Left lobe of liver (tissue), 2 donors: ENCODE measurements at regions not wholly inside any gene's neighbourhood (a gene's known extent, or its start where the extent isn't known, plus 50 kb on each side); places are given as distances from the start of the nearest gene placed in this dataset.
"Not testable (repeated sequence)": the region's sequence is repeated elsewhere in the genome, so short reads cannot be mapped to it uniquely, and the experiment has no call there.

Source experiments
- ATAC-seq: fragments of 200-7000 bp; cut with Tn5 transposase; one replicate; pipeline ENCODE4 v1.9.1; 2020; ENCODE audit warnings: mild to moderate bottlenecking, moderate library complexity
- DNase-seq: peaks from one replicate; pipeline ENCODE4 v3.0.0-alpha.2; 2020; ENCODE audit warnings: low spot score
- donor health status: DM: no; HTN: no; CAD: no; lungs with moderate emphysema.
- donor health status: DM: no; HTN: yes; CAD: no.

DNA sequence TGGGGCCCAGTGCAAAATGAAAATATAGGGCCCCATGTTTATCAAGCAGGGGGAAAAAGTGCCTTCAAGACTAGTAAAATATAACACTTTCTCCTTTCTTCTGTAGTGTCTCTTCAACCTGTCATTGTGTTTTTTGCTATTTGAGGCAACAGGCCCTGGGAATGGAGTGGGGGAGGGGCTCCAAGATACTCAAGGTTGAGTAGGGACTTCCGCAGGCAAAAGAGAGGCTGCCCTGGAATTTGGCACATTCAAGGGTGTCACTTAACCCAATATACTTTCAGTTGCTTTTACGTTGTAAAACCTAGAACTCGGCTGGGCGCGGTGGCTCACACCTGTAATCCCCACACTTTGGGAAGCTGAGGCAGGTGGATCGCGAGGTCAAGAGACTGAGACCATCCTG lies 154.9 kb downstream of the ALDH8A1 start:
- no peak for DNase-seq
- ATAC-seq: no peak

- DNase-seq, ATAC-seq: not testable (repeated sequence)
Observed at GRCh38 chr6:134791243-134791843, 158.6 kb downstream of the ALDH8A1 start.

DNA sequence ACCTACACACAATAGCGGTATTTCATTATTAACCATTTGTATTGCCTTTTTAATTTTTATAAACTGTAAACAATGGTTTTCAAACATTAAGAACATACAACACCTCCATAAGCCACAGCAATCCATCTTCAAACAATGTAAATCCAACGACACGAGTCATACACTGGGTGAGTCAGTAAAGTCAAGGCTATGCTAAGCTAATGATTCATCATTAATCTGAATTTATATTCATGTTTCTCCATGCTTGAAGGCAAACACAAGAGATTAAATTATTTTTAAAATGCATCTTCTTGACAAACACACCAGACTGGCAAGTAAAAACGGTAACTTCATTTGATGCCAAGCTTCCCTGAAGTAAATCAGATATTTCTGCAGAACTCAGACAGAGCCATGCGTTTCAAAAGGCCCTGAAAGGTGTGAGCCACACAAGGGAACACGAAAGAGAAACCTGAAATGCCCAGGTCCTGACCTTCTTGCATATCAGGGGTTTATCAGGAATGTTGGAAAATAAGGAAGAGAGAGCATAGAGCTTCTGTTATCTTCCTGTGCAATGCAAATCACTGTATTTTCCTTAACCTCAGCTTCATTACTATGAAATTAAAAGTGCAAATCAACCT lies 162.5 kb downstream of the ALDH8A1 start:
- DNase-seq (no peak), ATAC-seq (no peak)

GRCh38 chr6:134784336-134784735 lies 165.6 kb downstream of the ALDH8A1 start:
- DNase-seq (no peak), ATAC-seq (no peak)

DNA sequence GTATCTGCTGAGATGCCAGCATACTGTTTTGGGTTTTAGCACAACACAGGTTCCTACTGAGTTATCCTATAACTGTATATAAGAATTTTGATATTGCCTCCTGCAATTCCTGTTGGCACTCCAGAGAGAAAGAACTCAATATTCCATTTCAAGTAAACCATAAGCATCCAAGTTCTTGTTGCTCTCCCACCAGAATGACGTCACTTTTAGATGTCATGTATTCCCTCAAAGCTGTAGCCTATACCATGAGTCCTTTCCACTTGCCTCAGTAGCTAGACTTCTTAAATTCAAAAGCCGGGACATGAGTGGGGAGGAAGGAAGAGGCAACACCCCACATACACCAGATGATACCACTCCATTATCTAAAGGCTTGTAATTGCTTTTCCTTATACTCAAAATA lies 171.5 kb downstream of the ALDH8A1 start:
- no peak for ATAC-seq
- DNase-seq: no peak

DNA sequence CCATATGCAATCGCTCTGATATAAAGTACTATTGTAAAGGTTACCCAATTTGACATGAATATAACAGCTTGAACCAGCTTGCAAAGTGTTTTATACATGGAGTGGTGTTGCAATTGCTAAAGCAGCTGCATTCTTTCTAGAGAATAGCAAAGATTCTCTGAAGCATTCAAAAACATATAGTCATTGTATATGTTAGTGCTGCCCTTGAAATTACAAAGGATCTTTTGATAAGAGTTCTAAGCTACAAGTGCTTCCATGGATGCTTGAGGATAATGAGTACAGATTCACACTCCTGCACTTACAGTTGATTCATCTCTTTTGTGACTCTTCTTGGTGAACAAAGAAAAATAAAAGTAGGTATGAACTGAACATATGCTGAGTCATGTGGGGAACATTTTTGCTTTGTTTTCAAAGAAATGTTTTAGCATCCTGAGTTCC lies 175.7 kb downstream of the ALDH8A1 start:
- DNase-seq (no peak), ATAC-seq (no peak)

- no peak for ATAC-seq
Observed at GRCh38 chr6:134772671-134773360, 177.1 kb downstream of the ALDH8A1 start.

DNA sequence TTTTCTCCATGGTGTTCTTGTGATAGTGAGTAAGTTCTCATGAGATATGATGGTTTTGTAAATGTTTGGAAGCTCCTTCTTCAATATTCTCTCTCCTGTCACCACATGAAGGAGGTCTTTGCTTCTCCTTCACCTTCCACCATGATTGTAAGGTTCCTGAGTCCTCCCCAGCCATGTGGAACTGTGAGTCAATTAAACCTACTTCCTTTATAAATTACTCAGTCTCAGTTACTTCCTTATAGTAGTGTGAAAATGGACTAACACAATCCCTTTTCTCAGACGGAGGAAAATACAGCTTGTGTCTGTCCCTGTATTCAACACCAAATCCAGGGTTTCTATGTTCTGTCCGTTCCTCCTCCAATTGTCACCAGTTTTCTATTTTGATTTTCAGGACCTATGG lies 181.0 kb downstream of the ALDH8A1 start:
- ATAC-seq: no peak
- DNase-seq: no peak

More at GRCh38 chr6:134772671-134773360, 177.1 kb downstream of the ALDH8A1 start:
- no peak for DNase-seq

DNA sequence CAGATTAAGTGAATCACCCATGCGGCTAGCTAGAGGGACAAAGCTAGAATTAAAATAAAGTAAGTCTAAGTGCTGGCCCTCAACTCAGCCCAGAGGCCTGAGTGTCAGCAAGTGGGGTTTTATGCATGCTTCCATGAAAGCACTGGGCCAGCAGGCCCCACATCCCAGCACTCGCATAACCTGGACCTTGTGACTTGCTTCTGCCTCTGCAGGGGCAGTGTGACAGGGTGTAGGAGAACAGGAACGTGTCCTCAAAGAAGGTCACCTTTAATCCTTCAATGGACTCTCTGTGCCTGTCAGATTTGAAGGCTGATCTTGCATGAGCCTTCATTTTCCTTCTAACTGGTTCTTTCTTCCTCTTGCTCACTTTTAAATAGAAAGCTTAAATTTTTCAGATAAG lies 183.4 kb downstream of the ALDH8A1 start:
- DNase-seq: no peak
- no peak for ATAC-seq

GRCh38 chr6:134764741-134765140 lies 185.2 kb downstream of the ALDH8A1 start:
- DNase-seq: no peak
- no peak for ATAC-seq

DNA sequence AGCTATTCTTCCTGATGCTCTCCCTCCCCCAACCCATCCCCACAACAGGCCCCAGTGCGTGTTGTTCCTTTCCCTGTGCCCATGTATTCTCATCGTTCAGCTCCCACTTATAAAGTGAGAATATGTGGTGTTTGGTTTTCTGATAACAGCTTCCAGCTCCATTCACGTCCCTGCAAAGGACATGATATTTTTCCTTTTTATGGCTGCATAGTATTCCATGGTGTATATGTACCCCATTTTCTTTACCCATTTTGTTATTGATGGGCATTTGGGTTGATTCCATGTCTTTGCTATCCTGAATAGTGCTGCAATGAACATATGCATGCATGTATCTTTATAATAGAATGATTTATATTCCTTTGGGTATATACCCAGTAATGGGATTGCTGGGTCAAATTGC lies 186.3 kb downstream of the ALDH8A1 start:
- ATAC-seq, DNase-seq: not testable (repeated sequence)

GRCh38 chr6:134758621-134759020 lies 191.3 kb downstream of the ALDH8A1 start:
- ATAC-seq: no peak
- no peak for DNase-seq

GRCh38 chr6:134757911-134758361 lies 192.0 kb downstream of the ALDH8A1 start:
- no peak for DNase-seq
- no peak for ATAC-seq

- DNase-seq (no peak), ATAC-seq (no peak)
Observed at GRCh38 chr6:134756374-134757025, 193.4 kb downstream of the ALDH8A1 start.

DNA sequence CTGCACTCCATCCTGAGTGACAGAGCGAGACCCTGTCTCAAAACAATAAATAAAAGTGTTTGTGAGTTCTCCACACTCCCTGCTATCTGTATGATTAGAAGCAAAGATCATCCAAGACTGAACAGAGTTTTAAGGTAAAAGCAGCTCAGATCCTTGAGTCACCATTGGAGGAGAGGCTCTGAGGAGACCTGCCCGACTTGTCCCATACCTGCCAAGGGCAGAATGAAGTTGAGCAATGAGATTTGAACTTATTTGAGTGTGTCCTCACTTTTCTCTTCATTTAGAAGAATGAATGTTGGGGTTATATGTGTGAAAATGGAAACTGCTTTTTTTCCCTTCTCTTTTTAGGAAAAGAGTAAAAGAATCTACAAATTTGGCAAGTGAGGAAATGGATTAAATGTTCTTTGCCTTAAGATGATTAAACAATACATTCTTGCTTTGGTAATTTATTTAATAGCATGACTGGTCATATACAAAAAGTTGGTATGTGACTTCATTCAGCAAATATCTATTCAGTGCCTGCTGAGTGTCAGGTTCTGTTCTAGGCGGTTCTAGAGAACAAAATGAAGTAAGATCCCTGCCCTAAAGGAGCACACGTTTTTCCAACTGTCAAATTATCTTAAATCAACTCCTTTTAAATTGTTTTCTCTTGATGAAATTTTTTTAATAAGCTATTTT lies 195.7 kb downstream of the ALDH8A1 start:
- DNase-seq (no peak), ATAC-seq (no peak)

- peak; percentile 39 for ATAC-seq
- no peak for DNase-seq
Observed at GRCh38 chr6:134753001-134753400, 196.9 kb downstream of the ALDH8A1 start.

GRCh38 chr6:134752445-134752844 lies 197.5 kb downstream of the ALDH8A1 start:
- ATAC-seq: peak; percentile 73
- DNase-seq: no peak

DNA sequence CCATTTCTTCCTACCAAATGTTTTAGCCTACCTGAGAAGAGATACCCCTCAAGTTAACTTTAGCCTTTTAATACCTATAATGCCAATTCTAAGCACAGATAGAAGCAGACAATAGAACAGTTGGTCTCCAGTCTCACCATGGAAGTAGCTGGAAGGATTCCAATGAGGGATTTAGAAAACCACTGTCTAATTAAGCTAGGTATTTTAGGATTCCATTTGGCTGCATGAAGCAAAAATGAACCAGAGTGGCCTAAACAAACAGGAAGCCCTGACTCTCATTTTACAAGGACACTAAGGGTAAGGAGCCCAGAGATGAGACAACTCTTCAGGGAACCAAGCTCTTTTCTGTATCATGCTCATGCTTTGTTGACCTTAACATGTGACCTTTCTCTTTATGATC lies 199.2 kb downstream of the ALDH8A1 start:
- ATAC-seq (no peak), DNase-seq (no peak)

GRCh38 chr6:134748484-134748883 lies 201.4 kb downstream of the ALDH8A1 start:
- ATAC-seq (no peak), DNase-seq (no peak)

DNA sequence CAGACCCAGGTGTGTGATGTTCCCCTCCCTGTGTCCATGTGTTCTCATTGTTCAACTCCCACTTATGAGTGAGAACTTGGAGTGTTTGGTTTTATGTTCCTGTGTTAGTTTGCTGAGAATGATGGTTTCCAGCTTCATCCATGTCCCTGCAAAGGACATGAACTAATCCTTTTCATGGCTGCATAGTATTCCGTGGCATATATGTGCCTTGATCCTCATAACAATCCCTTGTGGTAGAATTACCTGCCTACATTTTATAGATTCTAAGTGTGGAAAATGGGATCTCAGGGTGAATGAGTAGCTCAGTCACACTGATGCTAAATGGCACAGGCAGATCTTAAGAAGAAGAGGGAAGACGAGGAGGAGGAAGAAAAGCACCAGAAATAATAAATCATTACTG lies 202.7 kb downstream of the ALDH8A1 start:
- DNase-seq, ATAC-seq: not testable (repeated sequence)

- ATAC-seq: no peak
- DNase-seq: no peak
Observed at GRCh38 chr6:134746140-134746539, 203.8 kb downstream of the ALDH8A1 start.
